IMR-90 (cell line): ENCODE measurements at regions not wholly inside any gene's neighbourhood (a gene's known extent, or its start where the extent isn't known, plus 50 kb on each side); places are given as distances from the start of the nearest gene placed in this dataset.

Source experiments
- ATAC-seq: fragments of 200-7000 bp; cut with Tn5 transposase; 2 replicates; pipeline ENCODE4 v1.9.1; 2020; ENCODE audit warnings: low read depth, mild to moderate bottlenecking, moderate library complexity
- BruUV-seq: library from RNA; stranded (reverse); fragments of 400-500 nt; replicated peaks from 2 replicates; lab custom pipeline; 2021; lab: Mats Ljungman, UMichigan
- CTCF ChIA-PET: fragments of 300-600 bp; formaldehyde crosslinking; extraction: SDS; loops from one replicate; lab custom pipeline; 2021; ENCODE audit warnings: antibody characterized with exemption; lab: Yijun Ruan, JAX
- POLR2A ChIA-PET: fragments of 300-600 bp; sonication (Branson Sonifier 250); formaldehyde crosslinking; loops from one replicate; lab custom pipeline; 2022; ENCODE audit warnings: antibody characterized with exemption; ENCODE audit not compliant: unreplicated experiment; lab: Charles Lee
- DNase-seq: peaks from one replicate; pipeline ENCODE4 v3.0.0; 2013
- H2AFZ ChIP-seq: replicated peaks from 2 replicates; pipeline ENCODE3; 2013; ENCODE audit warnings: low read length, mild to moderate bottlenecking; ENCODE audit not compliant: poor library complexity
- H2AK5ac ChIP-seq: 2 replicates; pipeline ENCODE4 v1.6.1; 2013; ENCODE audit warnings: low read depth, low read length, inconsistent platforms
- H2AK9ac ChIP-seq: replicated peaks from 2 replicates; pipeline ENCODE3; 2013; ENCODE audit warnings: mild to moderate bottlenecking, low read depth, low read length, moderate library complexity; ENCODE audit not compliant: poor library complexity
- H2BK120ac ChIP-seq: 2 replicates; pipeline ENCODE4 v1.6.1; 2013; ENCODE audit warnings: low read depth, low read length, inconsistent platforms
- H2BK15ac ChIP-seq: 3 replicates; pipeline ENCODE4 v1.6.1; 2013; ENCODE audit warnings: low read depth, low read length, inconsistent platforms
- H2BK20ac ChIP-seq: 2 replicates; pipeline ENCODE4 v1.6.1; 2013; ENCODE audit warnings: low read depth, mild to moderate bottlenecking, inconsistent platforms, low read length, moderate library complexity
- H2BK5ac ChIP-seq: 2 replicates; pipeline ENCODE4 v1.6.1; 2013; ENCODE audit warnings: mild to moderate bottlenecking, low read depth, low read length, inconsistent platforms; ENCODE audit not compliant: poor library complexity, severe bottlenecking
- H3K14ac ChIP-seq: replicated peaks from 2 replicates; pipeline ENCODE4 v1.6.1; 2013; ENCODE audit warnings: low read depth, low read length, inconsistent platforms
- H3K18ac ChIP-seq: 2 replicates; pipeline ENCODE4 v1.6.1; 2013; ENCODE audit warnings: low read depth, low read length, control low read depth
- H3K23ac ChIP-seq: 2 replicates; pipeline ENCODE4 v1.6.1; 2013; ENCODE audit warnings: low read depth, low read length, inconsistent platforms
- H3K27ac ChIP-seq: 2 replicates; pipeline ENCODE4 v1.5.1; 2013; ENCODE audit warnings: mild to moderate bottlenecking, control low read depth, low read length; ENCODE audit not compliant: insufficient read depth
- H3K27me3 ChIP-seq: 2 replicates; pipeline ENCODE4 v1.6.1; 2013; ENCODE audit warnings: low read length; ENCODE audit not compliant: control insufficient read depth, insufficient read depth
- H3K36me3 ChIP-seq: 2 replicates; pipeline ENCODE4 v1.6.1; 2013; ENCODE audit warnings: low read length, mixed read lengths; ENCODE audit not compliant: control insufficient read depth, insufficient read depth
- H3K4ac ChIP-seq: 2 replicates; pipeline ENCODE4 v1.6.1; 2013; ENCODE audit warnings: low read depth, low read length, inconsistent platforms
- H3K4me1 ChIP-seq: 2 replicates; pipeline ENCODE4 v1.6.1; 2013; ENCODE audit warnings: low read length, mixed read lengths; ENCODE audit not compliant: control insufficient read depth, insufficient read depth
- H3K4me2 ChIP-seq: 2 replicates; pipeline ENCODE4 v1.6.1; 2013; ENCODE audit warnings: low read depth, mild to moderate bottlenecking, control low read depth, low read length, moderate library complexity
- H3K4me3 ChIP-seq: 2 replicates; pipeline ENCODE4 v1.5.1; 2013; ENCODE audit warnings: low read depth, mild to moderate bottlenecking, control low read depth, low read length, moderate library complexity; ENCODE audit not compliant: insufficient read depth
- H3K56ac ChIP-seq: 2 replicates; pipeline ENCODE4 v1.6.1; 2013; ENCODE audit warnings: low read length, inconsistent platforms; ENCODE audit not compliant: insufficient read depth; ENCODE audit errors: extremely low read depth
- H3K79me1 ChIP-seq, 2 experiments: 2 replicates each; pipeline ENCODE4 v1.6.1; 2013; ENCODE audit warnings: low read length in 2 of 2, inconsistent platforms in 1 of 2, low read depth in 1 of 2
- H3K9ac ChIP-seq: 2 replicates; pipeline ENCODE4 v1.6.1; 2013; ENCODE audit warnings: low read depth, low read length, control low read depth
- H3K9me1 ChIP-seq: 2 replicates; pipeline ENCODE4 v1.6.1; 2013; ENCODE audit warnings: low read length, inconsistent platforms; ENCODE audit not compliant: insufficient read depth
- H3K9me3 ChIP-seq: 2 replicates; pipeline ENCODE4 v1.6.1; 2013; ENCODE audit warnings: low read length; ENCODE audit not compliant: control insufficient read depth, insufficient read depth
- H4K20me1 ChIP-seq: 2 replicates; pipeline ENCODE4 v1.6.1; 2013; ENCODE audit warnings: low read length, inconsistent platforms; ENCODE audit not compliant: insufficient read depth
- H4K5ac ChIP-seq: 2 replicates; pipeline ENCODE4 v1.6.1; 2013; ENCODE audit warnings: mild to moderate bottlenecking, low read depth, low read length, control low read depth
- H4K8ac ChIP-seq, 2 experiments: 2 replicates each; pipeline ENCODE4 v1.6.1; 2013; ENCODE audit warnings: low read depth in 2 of 2, low read length in 2 of 2, control low read depth in 1 of 2, inconsistent platforms in 1 of 2
- H4K91ac ChIP-seq: 2 replicates; pipeline ENCODE4 v1.6.1; 2013; ENCODE audit warnings: low read depth, low read length, inconsistent platforms; ENCODE audit not compliant: insufficient read depth
- BHLHE40 ChIP-seq: fragments of 150-350 bp; IDR thresholded peaks from 2 replicates; pipeline ENCODE4 v1.6.1; 2016; ENCODE audit warnings: mild to moderate bottlenecking, low read depth, low read length
- CEBPB ChIP-seq: IDR thresholded peaks from 2 replicates; pipeline ENCODE4 v1.6.1; 2012; ENCODE audit warnings: low read depth, low read length, improper control_type of control experiment
- CHD1 ChIP-seq: IDR thresholded peaks from 2 replicates; pipeline ENCODE4 v1.6.1; 2012; ENCODE audit warnings: low read depth, low read length, improper control_type of control experiment
- CTCF ChIP-seq: conservative IDR thresholded peaks from 2 replicates; pipeline ENCODE4 v1.5.1; 2012; ENCODE audit warnings: mild to moderate bottlenecking, low read depth, low read length, improper control_type of control experiment
- ELK1 ChIP-seq: fragments of 150-350 bp; IDR thresholded peaks from 2 replicates; pipeline ENCODE4 v1.6.1; 2016; ENCODE audit warnings: low read depth, mild to moderate bottlenecking, low read length, moderate library complexity, borderline replicate concordance
- FOS ChIP-seq: fragments of 150-350 bp; IDR thresholded peaks from 2 replicates; pipeline ENCODE4 v1.6.1; 2016; ENCODE audit warnings: low read depth, low read length
- MAFK ChIP-seq: IDR thresholded peaks from 2 replicates; pipeline ENCODE4 v1.6.1; 2012; ENCODE audit warnings: low read depth, low read length, improper control_type of control experiment
- MAZ ChIP-seq: IDR thresholded peaks from 2 replicates; pipeline ENCODE4 v1.6.1; 2012; ENCODE audit warnings: low read depth, mild to moderate bottlenecking, low read length, improper control_type of control experiment, moderate library complexity, borderline replicate concordance
- MXI1 ChIP-seq: IDR thresholded peaks from 2 replicates; pipeline ENCODE4 v1.6.1; 2012; ENCODE audit warnings: low read depth, mild to moderate bottlenecking, low read length, moderate library complexity, borderline replicate concordance
- POLR2A ChIP-seq: IDR thresholded peaks from 2 replicates; pipeline ENCODE4 v1.6.1; 2012; ENCODE audit warnings: mild to moderate bottlenecking, low read depth, low read length
- RAD21 ChIP-seq: IDR thresholded peaks from 2 replicates; pipeline ENCODE4 v1.6.1; 2012; ENCODE audit warnings: low read length, improper control_type of control experiment
- RCOR1 ChIP-seq: IDR thresholded peaks from 2 replicates; pipeline ENCODE4 v1.6.1; 2012; ENCODE audit warnings: mild to moderate bottlenecking, low read length, improper control_type of control experiment; ENCODE audit not compliant: insufficient replicate concordance
- RFX5 ChIP-seq: IDR thresholded peaks from 2 replicates; pipeline ENCODE4 v1.8.0; 2012; ENCODE audit warnings: low read depth, mild to moderate bottlenecking, low read length, moderate library complexity
- SMC3 ChIP-seq: fragments of 150-350 bp; IDR thresholded peaks from 2 replicates; pipeline ENCODE4 v1.6.1; 2016; ENCODE audit warnings: low read depth, mild to moderate bottlenecking, antibody characterized with exemption, low read length, moderate library complexity
- USF2 ChIP-seq: fragments of 150-350 bp; IDR thresholded peaks from 2 replicates; pipeline ENCODE4 v1.6.1; 2017; ENCODE audit warnings: mild to moderate bottlenecking, antibody characterized with exemption, low read length, low read depth
- WGBS, 2 experiments: methylation state at CpG; one replicate each; pipeline versions ENCODE4 v1.1.5 to v1.1.7; 2013; ENCODE audit warnings: missing lambda C conversion rate in 2 of 2; ENCODE audit not compliant: insufficient read length in 1 of 2; ENCODE audit errors: extremely low coverage in 2 of 2; 5-methylcytosine and 5-hydroxymethylcytosine counted together
- dilution Hi-C: fragments of 300-500 bp; cut with HindIII; formaldehyde crosslinking; loops from one replicate; pipeline ENCODE4 v1.14.3; 2018; ENCODE audit warnings: low sequenced_read_pairs; ENCODE audit not compliant: unreplicated experiment
- in situ Hi-C: fragments of 300-500 bp; cut with MboI; formaldehyde crosslinking; loops from 3 replicates; pipeline ENCODE4 v1.14.3; 2019; ENCODE audit warnings: low sequenced_read_pairs, inconsistent platforms, mixed read lengths
- intact Hi-C: fragments of 100-400 bp; cut with micrococcal nuclease; formaldehyde crosslinking; loops from 2 replicates; pipeline ENCODE4 v1.10.0; 2022

- Histone ChIP-seq H3K27me3 (no peaks in the 10 kb centered on the region), H3K14ac (no peak overlapping the region), H3K4me1 (no peaks in the 10 kb centered on the region), H2AFZ (no peak overlapping the region), H3K9me1 (no peaks in the 10 kb centered on the region), H4K8ac (no peak overlapping the region), H4K91ac (no peak overlapping the region), H2BK5ac (no peak overlapping the region), H2BK15ac (no peak overlapping the region), H3K4me2 (no peak overlapping the region), H3K56ac (no peak overlapping the region), H3K9me3 (peaks cover 9% of the 10 kb centered on the region; the same call in 1 of the 2 replicates), H3K4me3 (no peak overlapping the region), H2AK5ac (no peak overlapping the region), H3K18ac (no peak overlapping the region), H3K9ac (no peak overlapping the region), H3K27ac (no peak overlapping the region), H3K4ac (no peak overlapping the region), H2BK120ac (no peak overlapping the region), H4K20me1 (no peaks in the 10 kb centered on the region), H3K79me1 (no peaks in the 10 kb centered on the region), H3K36me3 (no peaks in the 10 kb centered on the region), H2AK9ac (no peak overlapping the region), H2BK20ac (no peak overlapping the region), H4K5ac (no peak overlapping the region), H3K23ac (no peak overlapping the region)
- DNase-seq = no peak
- BruUV-seq = no TSS peak
- in situ Hi-C loops (no loop called here), intact Hi-C loops (no loop called here), dilution Hi-C loops (no loop called here)
- no peak for TF ChIP-seq RAD21
- no peak for TF ChIP-seq POLR2A
- TF ChIP-seq BHLHE40 = no peak
- no peak for TF ChIP-seq MAZ
- no peak for TF ChIP-seq USF2
- no peak for TF ChIP-seq RCOR1
- TF ChIP-seq ELK1 = no peak
- no peak for TF ChIP-seq MAFK
- TF ChIP-seq CEBPB = no peak
- TF ChIP-seq CHD1 = no peak
- TF ChIP-seq MXI1 = no peak
- no peak for TF ChIP-seq RFX5
- TF ChIP-seq CTCF = no peak
- no peak for TF ChIP-seq SMC3
- no peak for TF ChIP-seq FOS
- ChIA-PET CTCF (no interaction called here), POLR2A (no interaction called here)
- 0% methylated on average over 1 of the region's 7 CpGs; no CpG with 5 or more reads in 1 of the 2 experiments for WGBS, 2 experiments
- no peak for ATAC-seq
Observed at GRCh38 chr1:209059981-209060380, 523.5 kb upstream of the CAMK1G start.
